ENCODE measurements at regions not wholly inside any gene's neighbourhood (a gene's known extent, or its start where the extent isn't known, plus 50 kb on each side); places are given as distances from the start of the nearest gene placed in this dataset.

- TF ChIP-seq, protein P1, sequence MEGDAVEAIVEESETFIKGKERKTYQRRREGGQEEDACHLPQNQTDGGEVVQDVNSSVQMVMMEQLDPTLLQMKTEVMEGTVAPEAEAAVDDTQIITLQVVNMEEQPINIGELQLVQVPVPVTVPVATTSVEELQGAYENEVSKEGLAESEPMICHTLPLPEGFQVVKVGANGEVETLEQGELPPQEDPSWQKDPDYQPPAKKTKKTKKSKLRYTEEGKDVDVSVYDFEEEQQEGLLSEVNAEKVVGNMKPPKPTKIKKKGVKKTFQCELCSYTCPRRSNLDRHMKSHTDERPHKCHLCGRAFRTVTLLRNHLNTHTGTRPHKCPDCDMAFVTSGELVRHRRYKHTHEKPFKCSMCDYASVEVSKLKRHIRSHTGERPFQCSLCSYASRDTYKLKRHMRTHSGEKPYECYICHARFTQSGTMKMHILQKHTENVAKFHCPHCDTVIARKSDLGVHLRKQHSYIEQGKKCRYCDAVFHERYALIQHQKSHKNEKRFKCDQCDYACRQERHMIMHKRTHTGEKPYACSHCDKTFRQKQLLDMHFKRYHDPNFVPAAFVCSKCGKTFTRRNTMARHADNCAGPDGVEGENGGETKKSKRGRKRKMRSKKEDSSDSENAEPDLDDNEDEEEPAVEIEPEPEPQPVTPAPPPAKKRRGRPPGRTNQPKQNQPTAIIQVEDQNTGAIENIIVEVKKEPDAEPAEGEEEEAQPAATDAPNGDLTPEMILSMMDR (IDR thresholded peaks at IDR 0.05): no peak
- no peaks in the 10 kb centered on the region for H3K9me3 ChIP-seq
- peaks cover 0 to 15% (median 7%) of the 10 kb centered on the region in 4 donors for H3K4me1 ChIP-seq
- no peaks in the 10 kb centered on the region for H3K27me3 ChIP-seq
- H3K36me3 ChIP-seq: no peaks in the 10 kb centered on the region
- no peak overlapping the region for H3K4me3 ChIP-seq
- DNase-seq: no peak
- H3K27ac ChIP-seq: no peak overlapping the region
- intact Hi-C loops (cut with DNase I; ENCODE audit: low total_unique reads): no loop called here
Observed at GRCh38 chr11:113526521-113526920, 51.3 kb upstream of the DRD2 start.
